Keratinocyte (primary cell): ENCODE measurements at regions not wholly inside any gene's neighbourhood (a gene's known extent, or its start where the extent isn't known, plus 50 kb on each side); places are given as distances from the start of the nearest gene placed in this dataset.

Experiments used
- DNase-seq: peaks from one replicate; pipeline ENCODE4 v3.0.0-alpha.2; 2011; ENCODE audit warnings: low read depth, missing footprints, low spot score
- FAIRE-seq: peaks from 2 replicates; lab custom pipeline; 2011; peaks lifted over from hg19 to GRCh38; lab: Jason Lieb, UNC
- H2AFZ ChIP-seq: 2 replicates; pipeline ENCODE4 v1.6.0; 2012; ENCODE audit warnings: low read length, control low read depth, inconsistent platforms; ENCODE audit not compliant: control insufficient read depth
- H3K27ac ChIP-seq: 2 replicates; pipeline ENCODE4 v1.5.1; 2011; ENCODE audit warnings: low read length; ENCODE audit not compliant: control insufficient read depth, insufficient read depth
- H3K27me3 ChIP-seq: 3 replicates; pipeline ENCODE4 v1.6.0; 2011; ENCODE audit warnings: low read length; ENCODE audit not compliant: control insufficient read depth, insufficient read depth; ENCODE audit errors: extremely low read depth
- H3K36me3 ChIP-seq, 2 experiments: 2 replicates in 1 of 2; 3 replicates in 1 of 2; pipeline ENCODE4 v1.5.1; 2011; ENCODE audit warnings: low read length in 2 of 2, mild to moderate bottlenecking in 1 of 2; ENCODE audit not compliant: control insufficient read depth in 2 of 2, insufficient read depth in 2 of 2; ENCODE audit errors: extremely low read depth in 1 of 2
- H3K4me1 ChIP-seq: 3 replicates; pipeline ENCODE4 v1.5.1; 2011; ENCODE audit warnings: low read length; ENCODE audit not compliant: control insufficient read depth, insufficient read depth; ENCODE audit errors: extremely low read depth
- H3K4me2 ChIP-seq: 3 replicates; pipeline ENCODE4 v1.6.0; 2011; ENCODE audit warnings: low read depth, low read length; ENCODE audit not compliant: control insufficient read depth, insufficient read depth; ENCODE audit errors: extremely low read depth
- H3K4me3 ChIP-seq, 3 experiments: fragments of 200-600 bp in 1 of 3; sonication (generic) in 1 of 3; 2 replicates in 2 of 3; 3 replicates in 1 of 3; pipeline ENCODE4 v1.5.1; 2011 to 2016; ENCODE audit warnings: low read length in 3 of 3, mild to moderate bottlenecking in 3 of 3, control low read depth in 2 of 3, inconsistent platforms in 1 of 3, low read depth in 1 of 3, mixed read lengths in 1 of 3, mixed run types in 1 of 3, moderate library complexity in 1 of 3; ENCODE audit not compliant: control insufficient read depth in 2 of 3, insufficient read depth in 2 of 3; ENCODE audit errors: extremely low read depth in 1 of 3
- H3K79me2 ChIP-seq: 2 replicates; pipeline ENCODE4 v1.6.0; 2012; ENCODE audit warnings: low read length; ENCODE audit not compliant: control insufficient read depth, insufficient read depth
- H3K9ac ChIP-seq: 3 replicates; pipeline ENCODE4 v1.6.0; 2011; ENCODE audit warnings: low read length; ENCODE audit not compliant: control insufficient read depth, insufficient read depth; ENCODE audit errors: extremely low read depth
- H3K9me1 ChIP-seq: 3 replicates; pipeline ENCODE4 v1.6.0; 2011; ENCODE audit warnings: low read length; ENCODE audit not compliant: control insufficient read depth, insufficient read depth; ENCODE audit errors: extremely low read depth
- H3K9me3 ChIP-seq: 2 replicates; pipeline ENCODE4 v1.5.1; 2012; ENCODE audit warnings: low read depth, low read length; ENCODE audit not compliant: control insufficient read depth
- H4K20me1 ChIP-seq: 3 replicates; pipeline ENCODE4 v1.6.0; 2011; ENCODE audit warnings: low read length; ENCODE audit not compliant: control insufficient read depth, insufficient read depth; ENCODE audit errors: extremely low read depth
- CTCF ChIP-seq, 3 experiments: IDR thresholded peaks in 1 of 3; conservative IDR thresholded peaks in 1 of 3; optimal IDR thresholded peaks in 1 of 3; 2 replicates in 2 of 3; 3 replicates in 1 of 3; pipeline versions ENCODE3 to v1.5.1; 2011; ENCODE audit warnings: low read length in 3 of 3, mild to moderate bottlenecking in 3 of 3, moderate library complexity in 2 of 3, control low read depth in 1 of 3, inconsistent platforms in 1 of 3; ENCODE audit not compliant: insufficient read depth in 2 of 3; ENCODE audit errors: extremely low read depth in 1 of 3
- EZH2 ChIP-seq: IDR thresholded peaks from one replicate; pipeline ENCODE4 v1.6.1; 2012; ENCODE audit warnings: inconsistent platforms, mild to moderate bottlenecking, low read length, moderate library complexity
- dilution Hi-C: fragments of 300-500 bp; cut with MboI; formaldehyde crosslinking; loops from one replicate; pipeline ENCODE4 v1.7.0; 2020; ENCODE audit warnings: low sequenced_read_pairs; ENCODE audit not compliant: extremely low pct_ligation_motif_present

GRCh38 chr2:109720380-109721106 is 73.6 kb upstream of the RGPD5 start:
- no peaks in the 10 kb centered on the region for H4K20me1 ChIP-seq
- FAIRE-seq (peak; percentile 29), DNase-seq (no peak)
- H3K9me1 ChIP-seq: no peaks in the 10 kb centered on the region
- H3K4me3 ChIP-seq: peak overlapping the region in 2 of 3 experiments; percentile 1 to 47
- H3K9me3 ChIP-seq: no peaks in the 10 kb centered on the region
- no peaks in the 10 kb centered on the region for H3K36me3 ChIP-seq
- peak overlapping the region; percentile 2 for H3K9ac ChIP-seq
- dilution Hi-C loops: no loop called here
- H3K27ac ChIP-seq: peak overlapping the region; percentile 66
- peak overlapping the region; percentile 83 for H3K4me2 ChIP-seq
- peaks cover 24% of the 10 kb centered on the region for H3K4me1 ChIP-seq
- TF ChIP-seq EZH2: no peak
- peak in 1 of 3 experiments; percentile 27 for TF ChIP-seq CTCF (optimal IDR thresholded peaks at IDR 0.05 in 1 of 3, IDR thresholded peaks at IDR 0.05 in 1 of 3, conservative IDR thresholded peaks at IDR 0.05 in 1 of 3; ENCODE audit: extremely low read depth in 1 of 3, insufficient read depth in 2 of 3, low read length in 3 of 3)
- peak overlapping the region; percentile 58 for H2AFZ ChIP-seq
- no peaks in the 10 kb centered on the region for H3K27me3 ChIP-seq
- no peaks in the 10 kb centered on the region for H3K79me2 ChIP-seq

DNA sequence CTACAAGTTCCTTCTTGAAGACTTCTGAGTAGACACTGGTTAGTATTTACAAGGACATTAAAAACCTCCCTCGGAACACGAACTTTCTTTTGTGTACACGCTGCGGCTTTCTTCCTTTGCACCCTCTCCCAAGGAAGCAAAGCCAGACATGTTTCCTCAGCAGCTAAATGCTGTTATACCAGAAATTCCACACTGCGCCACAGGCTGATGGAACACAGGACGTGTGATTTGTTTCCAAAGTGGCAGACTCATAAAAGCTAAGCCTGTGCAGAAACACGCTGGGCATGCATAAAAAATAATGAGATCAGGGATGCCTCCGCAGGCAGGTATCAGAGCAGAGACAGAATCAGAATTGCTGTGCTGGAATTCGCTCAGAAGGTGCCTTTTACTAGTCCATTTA is 73.0 kb upstream of the RGPD5 start:
- H3K9ac ChIP-seq: peak overlapping the region; percentile 2
- DNase-seq: no peak

More for the DNA sequence above, 73.0 kb upstream of the RGPD5 start:
- Histone ChIP-seq H3K27me3 (no peaks in the 10 kb centered on the region), H3K9me3 (no peaks in the 10 kb centered on the region), H3K36me3 (no peaks in the 10 kb centered on the region), H3K4me1 (peaks cover 24% of the 10 kb centered on the region), H3K9me1 (no peaks in the 10 kb centered on the region), H3K79me2 (no peaks in the 10 kb centered on the region), H3K27ac (peak overlapping the region; percentile 66), H2AFZ (peak overlapping the region; percentile 58), H3K4me2 (peak overlapping the region; percentile 83), H3K4me3 (peak overlapping the region in 2 of 3 experiments; percentile 47 to 57), H4K20me1 (no peaks in the 10 kb centered on the region)
- TF ChIP-seq EZH2 (no peak), CTCF (optimal IDR thresholded peaks at IDR 0.05 in 1 of 3, IDR thresholded peaks at IDR 0.05 in 1 of 3, conservative IDR thresholded peaks at IDR 0.05 in 1 of 3; ENCODE audit: extremely low read depth in 1 of 3, insufficient read depth in 2 of 3, low read length in 3 of 3) (no peak)
- dilution Hi-C loops: no loop called here
- peak; percentile 97 for FAIRE-seq
